ENCODE measurements at regions not wholly inside any gene's neighbourhood (a gene's known extent, or its start where the extent isn't known, plus 50 kb on each side); places are given as distances from the start of the nearest gene placed in this dataset.

DNA sequence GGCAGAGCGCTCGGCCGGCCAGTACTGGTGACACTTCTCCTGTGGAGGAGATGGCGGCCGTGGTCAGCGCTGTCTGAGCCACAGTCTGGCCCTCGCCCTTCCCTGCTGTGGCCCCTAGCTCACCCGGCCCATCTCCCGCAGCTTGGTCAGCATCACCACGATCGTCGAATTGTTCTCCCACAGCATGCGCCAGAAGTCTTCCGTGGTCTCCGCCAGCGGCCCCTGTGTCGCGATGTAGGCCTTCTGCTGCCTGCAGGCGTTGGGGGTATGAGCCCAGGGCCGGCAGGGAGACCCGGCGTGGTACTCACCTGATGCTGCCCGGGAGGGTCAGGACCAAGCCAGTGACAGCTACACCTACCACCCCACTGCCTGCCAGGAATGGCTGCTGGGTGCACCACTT is 130.1 kb downstream of the PTPRS start:
- TF ChIP-seq, protein P1, sequence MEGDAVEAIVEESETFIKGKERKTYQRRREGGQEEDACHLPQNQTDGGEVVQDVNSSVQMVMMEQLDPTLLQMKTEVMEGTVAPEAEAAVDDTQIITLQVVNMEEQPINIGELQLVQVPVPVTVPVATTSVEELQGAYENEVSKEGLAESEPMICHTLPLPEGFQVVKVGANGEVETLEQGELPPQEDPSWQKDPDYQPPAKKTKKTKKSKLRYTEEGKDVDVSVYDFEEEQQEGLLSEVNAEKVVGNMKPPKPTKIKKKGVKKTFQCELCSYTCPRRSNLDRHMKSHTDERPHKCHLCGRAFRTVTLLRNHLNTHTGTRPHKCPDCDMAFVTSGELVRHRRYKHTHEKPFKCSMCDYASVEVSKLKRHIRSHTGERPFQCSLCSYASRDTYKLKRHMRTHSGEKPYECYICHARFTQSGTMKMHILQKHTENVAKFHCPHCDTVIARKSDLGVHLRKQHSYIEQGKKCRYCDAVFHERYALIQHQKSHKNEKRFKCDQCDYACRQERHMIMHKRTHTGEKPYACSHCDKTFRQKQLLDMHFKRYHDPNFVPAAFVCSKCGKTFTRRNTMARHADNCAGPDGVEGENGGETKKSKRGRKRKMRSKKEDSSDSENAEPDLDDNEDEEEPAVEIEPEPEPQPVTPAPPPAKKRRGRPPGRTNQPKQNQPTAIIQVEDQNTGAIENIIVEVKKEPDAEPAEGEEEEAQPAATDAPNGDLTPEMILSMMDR (IDR thresholded peaks at IDR 0.05; ENCODE audit: poor library complexity, severe bottlenecking), result no peak
- TF ChIP-seq EZH2 (IDR thresholded peaks at IDR 0.05; ENCODE audit: borderline replicate concordance, insufficient read depth, low read length, poor library complexity, severe bottlenecking) (no peak), EP300 (conservative IDR thresholded peaks at IDR 0.05; ENCODE audit: poor library complexity, severe bottlenecking) (no peak), RAD21 (conservative IDR thresholded peaks at IDR 0.05) (no peak), TAF1 (IDR thresholded peaks at IDR 0.05; ENCODE audit: low read depth) (no peak), MXI1 (conservative IDR thresholded peaks at IDR 0.05; ENCODE audit: poor library complexity, severe bottlenecking) (no peak), POLR2AphosphoS5 (IDR thresholded peaks at IDR 0.05) (no peak)
- TF ChIP-seq, protein P2, sequence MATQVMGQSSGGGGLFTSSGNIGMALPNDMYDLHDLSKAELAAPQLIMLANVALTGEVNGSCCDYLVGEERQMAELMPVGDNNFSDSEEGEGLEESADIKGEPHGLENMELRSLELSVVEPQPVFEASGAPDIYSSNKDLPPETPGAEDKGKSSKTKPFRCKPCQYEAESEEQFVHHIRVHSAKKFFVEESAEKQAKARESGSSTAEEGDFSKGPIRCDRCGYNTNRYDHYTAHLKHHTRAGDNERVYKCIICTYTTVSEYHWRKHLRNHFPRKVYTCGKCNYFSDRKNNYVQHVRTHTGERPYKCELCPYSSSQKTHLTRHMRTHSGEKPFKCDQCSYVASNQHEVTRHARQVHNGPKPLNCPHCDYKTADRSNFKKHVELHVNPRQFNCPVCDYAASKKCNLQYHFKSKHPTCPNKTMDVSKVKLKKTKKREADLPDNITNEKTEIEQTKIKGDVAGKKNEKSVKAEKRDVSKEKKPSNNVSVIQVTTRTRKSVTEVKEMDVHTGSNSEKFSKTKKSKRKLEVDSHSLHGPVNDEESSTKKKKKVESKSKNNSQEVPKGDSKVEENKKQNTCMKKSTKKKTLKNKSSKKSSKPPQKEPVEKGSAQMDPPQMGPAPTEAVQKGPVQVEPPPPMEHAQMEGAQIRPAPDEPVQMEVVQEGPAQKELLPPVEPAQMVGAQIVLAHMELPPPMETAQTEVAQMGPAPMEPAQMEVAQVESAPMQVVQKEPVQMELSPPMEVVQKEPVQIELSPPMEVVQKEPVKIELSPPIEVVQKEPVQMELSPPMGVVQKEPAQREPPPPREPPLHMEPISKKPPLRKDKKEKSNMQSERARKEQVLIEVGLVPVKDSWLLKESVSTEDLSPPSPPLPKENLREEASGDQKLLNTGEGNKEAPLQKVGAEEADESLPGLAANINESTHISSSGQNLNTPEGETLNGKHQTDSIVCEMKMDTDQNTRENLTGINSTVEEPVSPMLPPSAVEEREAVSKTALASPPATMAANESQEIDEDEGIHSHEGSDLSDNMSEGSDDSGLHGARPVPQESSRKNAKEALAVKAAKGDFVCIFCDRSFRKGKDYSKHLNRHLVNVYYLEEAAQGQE (IDR thresholded peaks at IDR 0.05; ENCODE audit: borderline replicate concordance), result no peak
